Endothelial cell of umbilical vein (primary cell): ENCODE measurements at regions not wholly inside any gene's neighbourhood (a gene's known extent, or its start where the extent isn't known, plus 50 kb on each side); places are given as distances from the start of the nearest gene placed in this dataset.

Experiments
- CTCF ChIP-seq, 2 donors: IDR thresholded peaks; 1 replicate in 1 of 2; 2 replicates in 1 of 2; pipeline ENCODE4 v1.5.1; 2011; ENCODE audit warnings: low read length in 2 of 2, mild to moderate bottlenecking in 2 of 2, moderate library complexity in 2 of 2, control low read depth in 1 of 2, inconsistent platforms in 1 of 2, low read depth in 1 of 2; ENCODE audit not compliant: insufficient read depth in 1 of 2; ENCODE audit errors: extremely low read depth in 1 of 2
- FOS ChIP-seq: IDR thresholded peaks from 2 replicates; pipeline ENCODE4 v1.6.1; 2011; ENCODE audit warnings: mild to moderate bottlenecking, low read length, moderate library complexity, borderline replicate concordance; ENCODE audit not compliant: insufficient read depth
- POLR2A ChIP-seq: IDR thresholded peaks from 2 replicates; pipeline ENCODE4 v1.6.1; 2012; ENCODE audit warnings: low read depth, mild to moderate bottlenecking, control low read depth, low read length

- TF ChIP-seq POLR2A (no peak), CTCF (IDR thresholded peaks at IDR 0.05; ENCODE audit: extremely low read depth in 1 of 2, insufficient read depth in 1 of 2, low read depth in 1 of 2, low read length in 2 of 2) (no peak), FOS (no peak)
Observed at GRCh38 chr1:208598021-208598420, 353.8 kb upstream of the PLXNA2 start.
